Activated naive CD4-positive, alpha-beta T cell treated with anti-CD3 and anti-CD28 coated beads, Interleukin-2, amount 50 U/mL, for 72 hours (primary cell): ENCODE measurements at regions not wholly inside any gene's neighbourhood (a gene's known extent, or its start where the extent isn't known, plus 50 kb on each side); places are given as distances from the start of the nearest gene placed in this dataset.

Source experiments
- ATAC-seq, 2 donors: fragments of 150-1000 bp; cut with Tn5 transposase; 2 replicates each; pipeline ENCODE4 v1.10.0; 2021; ENCODE audit warnings: mild to moderate bottlenecking in 2 of 2, moderate library complexity in 2 of 2
- DNase-seq, 2 donors: peaks; one replicate each; pipeline ENCODE4 v3.0.0; 2021 to 2022; ENCODE audit warnings: low spot score in 2 of 2
- H3K27ac Mint-ChIP-seq, 2 donors: one replicate each; pipeline ENCODE4 v1.8.0; 2022; ENCODE audit warnings: mild to moderate bottlenecking in 2 of 2, mixed read lengths in 2 of 2
- H3K36me3 Mint-ChIP-seq, 2 donors: one replicate each; pipeline ENCODE4 v1.8.0; 2022; ENCODE audit warnings: mixed read lengths in 2 of 2
- H3K9me3 Mint-ChIP-seq, 2 donors: one replicate each; pipeline ENCODE4 v1.8.0; 2022; ENCODE audit warnings: mixed read lengths in 2 of 2

DNA sequence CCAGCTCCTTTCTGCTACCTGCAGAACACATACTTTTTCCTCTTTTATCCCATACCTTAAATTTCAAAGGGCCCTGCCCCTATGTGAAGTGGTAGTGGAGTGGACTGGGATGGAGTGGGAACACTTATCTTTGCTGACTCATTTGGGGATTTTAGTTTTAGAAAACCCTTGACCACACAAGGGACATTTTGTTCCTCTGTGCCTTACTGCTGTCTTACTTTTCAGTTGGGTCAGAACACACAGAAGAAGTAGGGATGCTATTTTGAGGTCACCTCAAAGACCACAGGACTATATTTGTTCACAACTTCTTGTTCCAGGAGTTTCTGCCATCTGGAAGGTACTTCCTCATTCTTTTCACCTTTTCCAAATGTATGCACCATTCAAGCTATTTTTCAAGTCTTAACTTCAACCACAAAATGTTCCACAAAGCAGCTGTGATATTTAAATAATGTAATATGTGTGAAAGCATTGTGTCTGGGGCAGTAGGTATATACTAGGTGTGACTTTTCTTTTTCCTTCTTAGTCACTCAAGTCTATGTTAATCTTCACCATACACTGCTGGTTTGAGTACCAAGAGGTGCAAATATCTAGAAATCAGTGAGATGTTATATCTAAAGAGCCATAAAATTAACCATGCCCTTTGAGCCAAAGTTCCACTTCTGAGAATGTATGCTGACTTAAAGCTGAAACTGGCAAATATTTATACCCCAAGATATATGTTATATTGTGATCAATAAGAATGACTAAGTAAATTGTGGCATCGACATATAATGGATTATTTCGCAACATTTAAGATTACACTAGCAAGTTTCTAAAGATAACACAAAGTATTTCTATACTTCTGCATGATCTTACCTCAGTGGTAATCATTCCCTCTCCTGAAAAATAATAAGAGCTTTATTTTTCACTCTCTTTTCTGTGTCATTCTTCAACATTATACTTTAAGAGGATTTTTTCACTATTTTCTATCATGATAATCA is 308.5 kb downstream of the MRPL39 start:
- H3K36me3 Mint-ChIP-seq = no peaks in the 10 kb centered on the region
- peaks cover 0 to 5% of the 10 kb centered on the region in 2 donors for H3K9me3 Mint-ChIP-seq
- ATAC-seq (peak; percentile 50 to 65), DNase-seq (no peak)
- H3K27ac Mint-ChIP-seq = no peak overlapping the region

DNA sequence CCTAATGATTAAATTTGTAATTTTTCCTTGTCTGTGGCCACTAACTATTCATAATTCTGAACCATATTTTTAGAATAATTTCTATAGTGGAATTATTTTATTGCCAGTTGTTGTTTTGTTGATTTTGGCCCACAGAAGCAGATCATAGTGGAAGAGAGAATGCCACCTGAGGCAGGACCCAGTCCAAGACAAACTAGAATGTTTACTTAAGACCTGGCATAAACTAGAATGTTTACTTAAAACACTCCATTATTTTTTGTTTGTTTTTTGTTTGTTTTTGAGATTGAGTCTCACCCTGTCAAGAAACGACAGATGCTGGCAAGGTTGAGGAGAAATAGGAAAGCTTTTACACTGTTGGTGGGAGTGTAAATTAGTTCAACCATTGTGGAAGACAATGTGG is 310.2 kb downstream of the MRPL39 start:
- Mint-ChIP-seq H3K9me3 (peaks cover 4 to 5% of the 10 kb centered on the region in 2 donors), H3K27ac (no peak overlapping the region), H3K36me3 (no peaks in the 10 kb centered on the region)
- no peak for ATAC-seq
- DNase-seq = no peak

DNA sequence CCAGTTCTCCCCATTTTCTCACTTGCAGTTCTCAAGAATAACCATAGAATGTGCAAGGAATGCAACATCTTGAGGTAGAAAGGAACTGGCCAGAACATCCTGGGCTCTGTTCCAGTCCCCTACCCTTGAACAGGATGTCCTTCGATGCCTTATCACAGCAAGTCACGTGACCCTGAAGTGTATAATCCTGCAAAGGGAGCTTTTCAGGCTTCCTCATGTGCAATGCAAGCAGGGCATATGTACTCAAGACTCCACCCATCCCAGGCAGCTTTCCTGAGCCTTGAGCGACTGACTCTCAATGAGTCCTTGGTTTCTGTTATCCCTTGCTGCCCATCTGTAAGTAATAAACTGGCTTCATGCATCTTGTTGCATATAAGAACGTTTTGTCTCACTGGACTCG is 311.0 kb downstream of the MRPL39 start:
- Mint-ChIP-seq H3K27ac (no peak overlapping the region), H3K36me3 (no peaks in the 10 kb centered on the region), H3K9me3 (peaks cover 4 to 5% of the 10 kb centered on the region in 2 donors)
- no peak for DNase-seq
- no peak for ATAC-seq

DNA sequence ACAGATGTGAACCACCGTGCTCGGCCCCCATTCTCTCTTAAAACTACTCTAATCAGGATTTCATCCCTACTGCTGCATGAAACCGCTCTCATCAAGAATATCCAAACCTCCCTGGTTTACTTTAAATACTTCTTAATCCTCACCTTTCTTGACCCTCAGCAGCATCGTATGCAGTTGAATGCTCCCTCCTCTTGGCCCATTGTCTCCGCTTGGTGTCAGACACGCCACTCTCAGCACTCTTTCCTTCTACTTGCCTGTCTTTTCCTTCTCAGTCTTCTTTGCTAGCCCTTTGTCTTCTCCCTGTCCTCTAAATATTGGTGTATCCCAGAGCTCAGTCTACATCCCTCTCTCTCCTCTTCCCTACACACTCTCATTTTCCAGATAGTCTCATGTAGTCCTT is 314.9 kb downstream of the MRPL39 start:
- ATAC-seq = no peak
- no peaks in the 10 kb centered on the region for H3K36me3 Mint-ChIP-seq
- no peak overlapping the region for H3K27ac Mint-ChIP-seq
- DNase-seq = no peak
- H3K9me3 Mint-ChIP-seq = peaks cover 0 to 4% of the 10 kb centered on the region in 2 donors

DNA sequence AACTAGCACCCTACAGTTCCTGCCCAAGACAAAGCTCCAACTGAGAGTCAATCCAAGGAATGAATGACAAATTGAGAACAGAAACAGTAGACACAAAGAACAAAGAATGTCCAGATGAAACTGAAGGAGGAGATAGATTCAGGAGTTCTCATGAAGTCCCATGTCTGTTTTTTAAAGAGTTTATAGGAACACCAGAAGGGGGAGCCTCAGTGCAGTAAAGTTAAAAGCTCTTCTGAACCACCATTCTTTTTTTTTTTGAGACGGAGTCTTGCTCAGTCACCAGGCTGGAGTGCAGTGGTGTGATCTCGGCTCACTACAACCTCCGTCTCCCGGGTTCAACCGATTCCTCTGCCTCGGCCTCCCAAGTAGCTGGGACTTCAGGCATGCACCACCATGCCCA is 323.6 kb downstream of the MRPL39 start:
- no peaks in the 10 kb centered on the region for H3K9me3 Mint-ChIP-seq
- no peak overlapping the region for H3K27ac Mint-ChIP-seq
- no peaks in the 10 kb centered on the region for H3K36me3 Mint-ChIP-seq
- DNase-seq (no peak), ATAC-seq (peak in 1 of 2 donors; percentile 26)

DNA sequence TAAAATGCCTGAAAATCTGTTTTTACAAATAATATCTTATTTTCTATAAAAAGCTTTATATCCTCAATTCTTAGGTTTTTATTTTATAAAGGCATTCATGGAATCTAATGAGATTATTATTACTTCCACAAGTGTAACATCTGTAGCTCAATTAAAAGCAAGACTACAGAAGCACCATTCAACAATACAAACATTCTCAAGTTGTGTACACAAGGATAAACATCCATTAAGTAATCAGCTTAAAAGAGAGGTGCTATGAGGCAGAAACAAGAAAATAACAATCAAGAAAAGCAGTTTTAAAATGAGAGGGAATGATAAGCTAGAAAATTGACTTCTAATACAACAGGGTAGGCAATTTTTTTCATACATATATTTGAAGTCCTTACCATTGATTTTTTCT is 326.1 kb downstream of the MRPL39 start:
- Mint-ChIP-seq H3K9me3 (no peaks in the 10 kb centered on the region), H3K27ac (no peak overlapping the region), H3K36me3 (no peaks in the 10 kb centered on the region)
- ATAC-seq = no peak
- DNase-seq = no peak

DNA sequence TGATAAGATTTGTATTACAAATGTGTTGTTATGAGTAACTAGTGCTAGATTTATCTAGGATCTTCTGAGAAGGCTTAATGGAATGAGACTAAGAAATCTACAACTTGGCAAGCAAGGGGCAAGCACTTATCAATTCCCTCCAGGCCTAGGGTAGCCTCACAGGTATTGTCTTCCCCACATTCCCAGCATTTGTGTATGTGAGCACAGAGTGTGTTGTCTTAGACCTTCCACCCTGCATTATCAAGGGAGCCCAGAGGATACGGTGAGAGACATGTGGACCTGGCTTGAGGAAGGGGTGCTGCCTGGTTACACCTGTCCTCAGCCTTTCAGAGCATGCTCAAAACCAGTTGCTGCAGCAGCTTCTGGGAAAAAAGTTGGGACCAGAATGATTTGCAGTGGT is 327.2 kb downstream of the MRPL39 start:
- H3K36me3 Mint-ChIP-seq = no peaks in the 10 kb centered on the region
- DNase-seq = no peak
- no peak overlapping the region for H3K27ac Mint-ChIP-seq
- no peak for ATAC-seq
- H3K9me3 Mint-ChIP-seq = no peaks in the 10 kb centered on the region

DNA sequence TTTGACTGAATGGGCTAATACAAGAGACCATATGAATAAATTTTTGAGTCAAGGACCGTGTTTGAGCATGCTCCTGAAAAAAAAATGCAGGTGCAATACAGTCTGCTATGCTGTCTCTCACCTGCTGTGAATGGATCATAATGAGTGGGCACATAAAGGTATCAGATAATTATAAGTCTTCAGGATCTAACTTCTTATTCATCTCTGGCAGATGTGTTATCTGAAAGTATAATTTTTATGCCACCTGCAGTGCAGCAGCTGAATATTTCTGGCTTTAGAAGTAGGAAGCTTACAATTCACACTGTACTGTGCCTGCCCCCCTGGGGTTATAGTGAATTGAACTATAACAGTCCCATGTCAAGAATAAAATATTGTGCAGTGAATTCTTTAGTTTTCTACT is 333.3 kb downstream of the MRPL39 start:
- Mint-ChIP-seq H3K36me3 (no peaks in the 10 kb centered on the region), H3K9me3 (no peaks in the 10 kb centered on the region), H3K27ac (no peak overlapping the region)
- no peak for ATAC-seq
- DNase-seq = no peak

DNA sequence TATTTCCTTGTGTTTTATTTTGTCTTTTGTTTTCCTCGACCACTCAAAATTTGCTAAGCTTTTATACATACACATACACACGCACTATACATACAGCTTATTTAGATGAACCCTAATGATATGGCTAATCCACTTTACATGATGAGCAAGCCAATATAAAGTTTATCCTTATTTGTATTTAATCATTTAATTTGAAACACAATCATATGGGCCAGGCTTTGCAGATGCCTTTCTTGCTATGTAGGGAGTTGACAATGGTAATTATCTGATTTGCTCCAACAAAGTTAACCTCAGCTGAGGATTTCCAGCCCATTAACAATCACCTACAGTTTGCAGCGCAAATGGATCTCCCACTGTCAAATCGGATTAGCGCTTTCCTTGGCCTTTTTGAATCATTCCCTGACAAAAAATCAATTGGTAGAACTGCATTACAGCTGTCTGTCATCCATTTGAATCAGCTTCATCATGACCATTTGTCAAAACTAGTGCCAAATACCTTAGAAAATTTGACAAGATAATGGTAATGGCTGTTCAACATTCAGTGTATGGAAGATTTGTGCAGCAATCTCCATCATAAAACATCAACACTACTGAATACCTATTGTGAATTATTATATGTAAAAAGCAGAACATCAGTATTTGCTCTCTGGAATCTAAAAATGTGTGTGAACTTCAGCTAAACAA is 352.6 kb downstream of the MRPL39 start:
- Mint-ChIP-seq H3K9me3 (peaks cover 0 to 3% of the 10 kb centered on the region in 2 donors), H3K27ac (no peak overlapping the region), H3K36me3 (no peaks in the 10 kb centered on the region)
- no peak for ATAC-seq
- no peak for DNase-seq

DNA sequence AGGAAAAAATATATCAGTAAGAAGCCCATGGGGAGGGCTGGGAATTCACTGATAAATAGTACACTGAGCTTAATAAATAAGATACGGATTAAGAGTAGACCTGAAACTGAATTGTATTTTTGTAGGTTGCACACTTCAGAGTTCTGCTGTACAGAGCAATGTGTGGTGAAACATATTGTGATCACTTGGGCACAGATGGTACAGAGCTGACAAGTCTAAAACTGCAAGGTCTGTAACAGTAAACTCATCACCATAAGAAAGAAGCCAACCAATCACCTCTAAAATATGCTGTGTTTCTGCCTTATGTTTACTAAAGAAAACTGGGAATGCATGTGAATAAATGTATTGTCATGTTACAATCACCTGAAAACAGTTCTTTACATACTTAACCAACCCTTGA is 360.7 kb downstream of the MRPL39 start:
- Mint-ChIP-seq H3K27ac (no peak overlapping the region), H3K36me3 (no peaks in the 10 kb centered on the region), H3K9me3 (no peaks in the 10 kb centered on the region)
- ATAC-seq (no peak), DNase-seq (no peak)

DNA sequence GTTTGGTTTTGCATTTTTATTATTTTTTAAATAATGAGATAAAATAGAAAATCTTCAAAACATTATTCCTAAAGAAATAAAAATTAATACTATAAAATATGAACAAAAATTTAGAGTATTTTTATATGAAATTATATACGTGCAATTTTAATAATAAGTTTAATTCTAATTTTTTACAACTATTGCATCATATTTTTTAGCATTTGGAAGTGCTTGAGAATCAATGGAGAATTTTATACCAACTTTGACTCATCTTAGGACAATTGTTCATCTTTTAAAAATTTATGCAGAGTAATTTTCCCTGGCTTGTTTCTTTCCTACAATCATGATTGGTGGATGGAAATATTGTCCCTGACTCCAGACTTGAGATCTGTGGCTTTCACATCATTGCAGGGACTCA is 362.5 kb downstream of the MRPL39 start:
- Mint-ChIP-seq H3K36me3 (no peaks in the 10 kb centered on the region), H3K9me3 (no peaks in the 10 kb centered on the region), H3K27ac (no peak overlapping the region)
- ATAC-seq (no peak), DNase-seq (no peak)

DNA sequence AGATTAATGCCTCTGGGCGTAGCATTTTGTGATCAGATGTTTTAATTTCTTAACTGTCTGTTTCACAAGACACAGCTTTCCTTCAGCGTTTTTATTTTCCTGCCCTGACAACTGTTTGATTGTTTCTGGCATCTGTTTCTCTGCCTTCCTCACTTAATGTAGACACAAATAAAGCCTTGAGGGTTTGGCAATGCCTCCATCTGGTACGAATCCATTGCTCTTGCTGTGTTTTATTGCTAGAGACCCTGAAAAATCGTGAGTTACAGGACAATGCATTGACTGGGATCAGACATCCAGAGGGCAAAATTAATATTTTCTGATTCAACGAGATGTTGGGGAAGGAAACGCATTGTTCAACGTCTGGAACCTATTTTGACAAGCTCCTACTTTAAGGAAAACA is 363.5 kb downstream of the MRPL39 start:
- H3K27ac Mint-ChIP-seq = no peak overlapping the region
- H3K9me3 Mint-ChIP-seq = peaks cover 0 to 2% of the 10 kb centered on the region in 2 donors
- DNase-seq (no peak), ATAC-seq (no peak)
- no peaks in the 10 kb centered on the region for H3K36me3 Mint-ChIP-seq

DNA sequence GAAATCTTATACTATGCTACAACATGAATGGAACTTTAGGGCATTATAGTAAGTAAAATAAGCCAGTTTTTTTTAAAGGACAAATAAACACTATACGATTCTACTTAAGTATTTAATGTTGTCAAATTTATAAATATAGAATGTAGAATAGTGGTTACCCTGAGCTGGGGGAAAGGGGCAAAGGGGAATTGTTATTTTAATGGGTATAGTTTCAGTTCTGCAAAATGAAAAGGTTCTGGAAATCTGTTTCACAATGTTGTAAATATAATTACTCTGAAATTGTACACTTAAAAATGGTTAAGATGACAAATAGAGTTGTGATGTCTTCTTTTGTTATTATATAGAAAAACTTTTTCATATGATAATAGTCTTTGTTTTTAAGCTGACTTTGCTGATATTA is 366.3 kb downstream of the MRPL39 start:
- DNase-seq = no peak
- Mint-ChIP-seq H3K27ac (no peak overlapping the region), H3K9me3 (peaks cover 0 to 13% of the 10 kb centered on the region in 2 donors), H3K36me3 (no peaks in the 10 kb centered on the region)
- ATAC-seq = no peak

DNA sequence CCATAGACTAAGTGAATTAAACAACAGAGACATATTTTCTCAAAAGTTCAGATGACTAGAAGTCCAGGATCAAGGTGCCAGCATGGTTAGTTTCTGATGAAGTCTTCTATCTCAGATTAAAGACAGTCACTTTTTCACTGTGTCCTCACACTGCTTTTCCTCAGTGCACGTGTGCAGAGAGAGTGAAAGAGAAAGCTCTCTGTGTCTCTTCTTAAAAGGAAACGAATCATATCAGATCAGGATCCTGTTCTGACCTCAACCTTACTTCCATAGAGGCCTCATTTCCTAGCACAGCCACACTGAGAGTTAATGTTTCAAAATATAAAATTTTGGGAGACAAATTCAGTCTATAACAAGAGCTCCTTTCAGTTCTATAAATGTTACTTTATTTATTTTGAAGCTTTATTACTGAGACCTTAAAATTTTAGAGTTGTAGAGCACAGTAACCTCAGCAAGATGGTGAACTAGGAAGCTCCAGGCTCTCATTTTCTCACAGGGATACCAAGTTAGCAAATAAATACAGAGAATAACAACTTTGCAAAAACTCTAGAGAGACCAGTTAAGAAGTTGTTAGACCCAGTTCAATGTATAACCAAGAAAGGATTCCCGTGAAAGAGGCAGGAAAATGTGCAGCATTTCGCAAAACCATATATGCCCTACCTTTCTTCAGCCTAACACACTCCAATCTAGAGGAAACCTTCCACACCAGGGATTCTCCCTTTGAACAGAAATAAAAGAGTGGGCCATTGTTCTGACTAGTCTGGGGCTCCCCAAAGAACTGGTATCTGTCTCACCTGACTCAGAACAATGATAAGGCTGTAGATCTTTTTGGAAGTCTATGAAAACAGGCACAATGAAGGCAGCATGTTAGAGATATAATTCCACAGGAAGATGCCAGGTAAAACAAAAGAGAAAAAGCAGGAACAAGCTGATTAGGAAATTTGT is 372.2 kb downstream of the MRPL39 start:
- H3K36me3 Mint-ChIP-seq = no peaks in the 10 kb centered on the region
- DNase-seq = no peak
- H3K27ac Mint-ChIP-seq = no peak overlapping the region
- no peak for ATAC-seq
- H3K9me3 Mint-ChIP-seq = peaks cover 0 to 16% of the 10 kb centered on the region in 2 donors

DNA sequence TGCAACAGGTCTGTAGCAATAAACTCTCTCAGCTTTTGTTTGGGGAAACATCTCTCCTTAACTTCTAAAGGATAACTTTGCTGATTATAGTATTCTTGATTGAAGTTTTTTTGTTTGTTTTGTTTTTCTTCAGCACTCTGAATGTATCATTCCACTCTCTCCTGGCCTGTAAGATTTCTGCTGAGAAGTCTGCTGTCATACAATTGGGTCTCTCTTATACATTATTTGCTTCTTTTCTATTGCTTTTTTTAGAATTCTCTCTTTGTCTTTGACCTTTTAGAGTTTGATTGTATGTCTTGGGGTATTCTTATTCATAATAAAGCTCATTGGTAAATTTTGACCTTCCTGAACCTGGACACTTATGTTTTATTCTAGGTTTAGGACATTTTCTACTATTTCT is 386.3 kb downstream of the MRPL39 start:
- DNase-seq (no peak), ATAC-seq (no peak)
- Mint-ChIP-seq H3K9me3 (peaks cover 17% of the 10 kb centered on the region in 2 donors), H3K36me3 (peaks cover 0 to 6% of the 10 kb centered on the region in 2 donors), H3K27ac (no peak overlapping the region)

DNA sequence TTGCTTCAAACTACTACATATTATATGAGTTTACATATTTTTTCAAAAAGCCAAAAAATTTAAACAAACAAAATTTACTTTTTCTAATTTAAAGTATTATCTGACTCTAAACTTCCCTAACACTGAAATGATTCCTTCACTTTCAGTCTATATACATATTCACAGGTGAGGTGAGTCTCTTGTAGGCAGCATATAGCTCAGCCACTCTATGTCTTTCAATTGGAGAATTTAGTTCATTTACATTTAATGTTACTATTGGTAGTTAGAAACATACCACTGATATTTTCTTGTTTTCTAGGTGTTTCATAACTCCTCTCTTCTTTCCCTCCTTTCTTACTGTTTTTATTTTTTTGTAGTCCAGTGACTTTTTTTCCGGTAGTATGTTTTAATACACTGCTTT is 387.1 kb downstream of the MRPL39 start:
- H3K36me3 Mint-ChIP-seq = peaks cover 0 to 6% of the 10 kb centered on the region in 2 donors
- no peak for ATAC-seq
- no peak for DNase-seq
- peaks cover 17% of the 10 kb centered on the region in 2 donors for H3K9me3 Mint-ChIP-seq
- H3K27ac Mint-ChIP-seq = no peak overlapping the region
